ENCODE measurements at regions not wholly inside any gene's neighbourhood (a gene's known extent, or its start where the extent isn't known, plus 50 kb on each side); places are given as distances from the start of the nearest gene placed in this dataset.
A peak's percentile ranks its signal among the peaks of the same experiment; 100 is the strongest.

DNA sequence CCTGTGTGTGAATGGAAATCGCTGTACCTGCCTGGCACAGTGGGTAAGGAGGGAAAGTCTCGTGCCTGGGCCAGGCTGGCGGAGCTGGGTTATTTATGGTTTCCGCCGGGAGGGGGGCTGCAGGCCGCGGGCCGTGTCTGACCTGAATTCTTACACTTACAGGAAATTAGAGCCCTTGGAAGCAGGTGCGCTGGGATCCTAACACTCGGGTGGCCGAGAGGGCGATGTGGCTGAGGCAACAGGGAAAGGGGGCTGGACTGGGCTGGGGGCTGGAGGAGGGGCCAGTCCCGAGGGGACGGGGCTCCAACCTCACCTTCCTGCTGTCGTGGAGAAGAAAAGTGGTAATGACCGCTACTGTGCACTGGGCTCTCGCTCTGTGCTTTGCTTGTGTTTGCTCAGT is 109.4 kb upstream of the WNT4 start:
- no peak overlapping the region for H3K27ac Mint-ChIP-seq
- no peaks in the 10 kb centered on the region for H3K9me3 ChIP-seq (replicated peaks in 1 of 2; ENCODE audit: control insufficient read depth in 1 of 2, insufficient read depth in 1 of 2, low read length in 2 of 2)
- H3K4me2 ChIP-seq (replicated peaks; ENCODE audit: extremely low read depth, low read length, poor library complexity, severe bottlenecking) = no peak overlapping the region
- WGBS (ENCODE audit: insufficient coverage) = 27% methylated on average over 14 of the region's 17 CpGs
- intact Hi-C loops (cut with micrococcal nuclease) = no loop called here
- peak overlapping the region in 1 of 2 donors; percentile 8 for H3K4me3 Mint-ChIP-seq
- H3K79me2 ChIP-seq (ENCODE audit: insufficient read depth, low read length) = no peaks in the 10 kb centered on the region
- H3K9me3 Mint-ChIP-seq = peaks cover 0 to 3% (median 0%) of the 10 kb centered on the region in 7 donors
- peaks cover 6 to 18% (median 13%) of the 10 kb centered on the region in 3 donors for H3K27me3 Mint-ChIP-seq (ENCODE audit: low read depth in 3 of 3)
- H3K4me1 Mint-ChIP-seq = peaks cover 4% of the 10 kb centered on the region
- no peak for TF ChIP-seq CTCF (IDR thresholded peaks at IDR 0.05)
- no peaks in the 10 kb centered on the region for H3K36me3 ChIP-seq (replicated peaks in 1 of 2; ENCODE audit: control insufficient read depth in 1 of 2, insufficient read depth in 2 of 2, low read length in 2 of 2)
- H2AFZ ChIP-seq (ENCODE audit: insufficient read depth, low read depth, low read length, poor library complexity, severe bottlenecking) = no peak overlapping the region
- H3K27ac ChIP-seq (ENCODE audit: low read depth in 1 of 2, low read length in 2 of 2) = no peak overlapping the region
- H3K27me3 ChIP-seq (ENCODE audit: control insufficient read depth in 2 of 2, insufficient read depth in 2 of 2, low read length in 2 of 2) = no peaks in the 10 kb centered on the region
- no peak overlapping the region for H3K4me3 ChIP-seq (replicated peaks in 1 of 3; ENCODE audit: low read depth in 2 of 3, low read length in 3 of 3)
- H3K9ac ChIP-seq (ENCODE audit: insufficient read depth, low read length, poor library complexity, severe bottlenecking) = no peak overlapping the region
- H3K36me3 Mint-ChIP-seq = no peaks in the 10 kb centered on the region
- no peaks in the 10 kb centered on the region for H3K4me1 ChIP-seq (ENCODE audit: control insufficient read depth in 1 of 2, insufficient read depth in 2 of 2, low read length in 2 of 2)
- DNase-seq = no peak
- H4K20me1 ChIP-seq (ENCODE audit: insufficient read depth, low read length) = no peaks in the 10 kb centered on the region

- H3K27me3 Mint-ChIP-seq (ENCODE audit: low read depth in 3 of 3) = peaks cover 6 to 19% (median 13%) of the 10 kb centered on the region in 3 donors
- peaks cover 4% of the 10 kb centered on the region for H3K4me1 Mint-ChIP-seq
- H3K27me3 ChIP-seq (ENCODE audit: control insufficient read depth in 2 of 2, insufficient read depth in 2 of 2, low read length in 2 of 2) = no peaks in the 10 kb centered on the region
Observed at GRCh38 chr1:22253012-22253790, 110.3 kb upstream of the WNT4 start.

More at GRCh38 chr1:22253012-22253790, 110.3 kb upstream of the WNT4 start:
- 80% methylated on average over 11 of the region's 16 CpGs for WGBS (ENCODE audit: insufficient coverage)
- Histone ChIP-seq H2AFZ (ENCODE audit: insufficient read depth, low read depth, low read length, poor library complexity, severe bottlenecking) (no peak overlapping the region), H3K4me3 (replicated peaks in 1 of 3; ENCODE audit: low read depth in 2 of 3, low read length in 3 of 3) (no peak overlapping the region), H3K9me3 (replicated peaks in 1 of 2; ENCODE audit: control insufficient read depth in 1 of 2, insufficient read depth in 1 of 2, low read length in 2 of 2) (no peaks in the 10 kb centered on the region), H3K4me1 (ENCODE audit: control insufficient read depth in 1 of 2, insufficient read depth in 2 of 2, low read length in 2 of 2) (no peaks in the 10 kb centered on the region), H3K79me2 (ENCODE audit: insufficient read depth, low read length) (no peaks in the 10 kb centered on the region), H3K36me3 (replicated peaks in 1 of 2; ENCODE audit: control insufficient read depth in 1 of 2, insufficient read depth in 2 of 2, low read length in 2 of 2) (no peaks in the 10 kb centered on the region), H3K9ac (ENCODE audit: insufficient read depth, low read length, poor library complexity, severe bottlenecking) (no peak overlapping the region), H3K4me2 (replicated peaks; ENCODE audit: extremely low read depth, low read length, poor library complexity, severe bottlenecking) (no peak overlapping the region), H3K27ac (ENCODE audit: low read depth in 1 of 2, low read length in 2 of 2) (no peak overlapping the region), H4K20me1 (ENCODE audit: insufficient read depth, low read length) (no peaks in the 10 kb centered on the region)
- no peak for TF ChIP-seq CTCF (IDR thresholded peaks at IDR 0.05)
- no peak overlapping the region for H3K4me3 Mint-ChIP-seq
- no peak for DNase-seq
- no peaks in the 10 kb centered on the region for H3K36me3 Mint-ChIP-seq
- no peak overlapping the region for H3K27ac Mint-ChIP-seq
- intact Hi-C loops (cut with micrococcal nuclease) = no loop called here
- H3K9me3 Mint-ChIP-seq = peaks cover 0 to 3% (median 0%) of the 10 kb centered on the region in 7 donors

Data from CD14-positive monocyte (primary cell).